Caco-2 (cell line): ENCODE measurements at regions not wholly inside any gene's neighbourhood (a gene's known extent, or its start where the extent isn't known, plus 50 kb on each side); places are given as distances from the start of the nearest gene placed in this dataset.

Experiments used
- BruUV-seq: library from RNA; stranded (reverse); fragments of 400-500 nt; replicated peaks from 2 replicates; lab custom pipeline; 2021; lab: Mats Ljungman, UMichigan
- CTCF ChIA-PET: fragments of 300-600 bp; sonication (Branson Sonifier 250); formaldehyde crosslinking; loops from one replicate; lab custom pipeline; 2022; ENCODE audit warnings: antibody characterized with exemption; lab: Charles Lee
- POLR2A ChIA-PET: fragments of 300-600 bp; sonication (Branson Sonifier 250); formaldehyde crosslinking; loops from one replicate; lab custom pipeline; 2022; ENCODE audit warnings: antibody characterized with exemption; lab: Charles Lee
- DNase-seq, 2 experiments: peaks; one replicate each; pipeline versions ENCODE4 v3.0.0 to v3.0.0-alpha.2; 2020 to 2022
- H3K27me3 ChIP-seq: replicated peaks from 2 replicates; pipeline ENCODE4 v1.6.0; 2011; ENCODE audit warnings: low read length; ENCODE audit not compliant: control insufficient read depth, insufficient read depth
- H3K36me3 ChIP-seq: 2 replicates; pipeline ENCODE4 v1.5.1; 2011; ENCODE audit warnings: low read length; ENCODE audit not compliant: control insufficient read depth, insufficient read depth
- H3K4me1 ChIP-seq: fragments of 250-450 bp; sonication (Bioruptor Pico); 2 replicates; pipeline ENCODE4 v1.5.1; 2020; ENCODE audit warnings: mild to moderate bottlenecking
- H3K4me3 ChIP-seq: 2 replicates; pipeline ENCODE4 v1.5.1; 2011; ENCODE audit warnings: low read depth, mild to moderate bottlenecking, control low read depth, low read length
- H3K9me3 ChIP-seq: fragments of 250-450 bp; sonication (Bioruptor Pico); 2 replicates; pipeline ENCODE4 v1.5.1; 2020; ENCODE audit warnings: mild to moderate bottlenecking, moderate library complexity
- H3K27ac Mint-ChIP-seq: one replicate; pipeline ENCODE4 v1.8.0; 2022; ENCODE audit warnings: mixed read lengths; ENCODE audit not compliant: unreplicated experiment
- H3K27me3 Mint-ChIP-seq: one replicate; pipeline ENCODE4 v1.8.0; 2022; ENCODE audit warnings: mixed read lengths; ENCODE audit not compliant: insufficient read depth, unreplicated experiment
- H3K36me3 Mint-ChIP-seq: one replicate; pipeline ENCODE4 v1.8.0; 2022; ENCODE audit warnings: mild to moderate bottlenecking, mixed read lengths; ENCODE audit not compliant: insufficient read depth, unreplicated experiment
- H3K4me1 Mint-ChIP-seq: one replicate; pipeline ENCODE4 v1.8.0; 2022; ENCODE audit warnings: low read depth, mixed read lengths; ENCODE audit not compliant: unreplicated experiment
- H3K4me3 Mint-ChIP-seq: one replicate; pipeline ENCODE4 v1.8.0; 2022; ENCODE audit warnings: mild to moderate bottlenecking, moderate library complexity, mixed read lengths; ENCODE audit not compliant: unreplicated experiment
- H3K9me3 Mint-ChIP-seq: one replicate; pipeline ENCODE4 v1.8.0; 2022; ENCODE audit warnings: mixed read lengths; ENCODE audit not compliant: unreplicated experiment
- intact Hi-C: fragments of 100-400 bp; cut with micrococcal nuclease; formaldehyde crosslinking; loops from one replicate; pipeline ENCODE4 v1.10.0; 2022; ENCODE audit not compliant: unreplicated experiment
- TF ChIP-seq, protein P1 (sequence below), 2 experiments: fragments of 200-600 bp in 1 of 2; IDR thresholded peaks; 1 replicate in 1 of 2; 2 replicates in 1 of 2; pipeline versions ENCODE4 v1.5.1 to v1.8.0; 2011 to 2022; ENCODE audit warnings: antibody characterized with exemption in 1 of 2, control low read depth in 1 of 2, inconsistent platforms in 1 of 2, low read depth in 1 of 2, low read length in 1 of 2, mild to moderate bottlenecking in 1 of 2, moderate library complexity in 1 of 2; ENCODE audit not compliant: insufficient read depth in 1 of 2, severe bottlenecking in 1 of 2, unreplicated experiment in 1 of 2

DNA sequence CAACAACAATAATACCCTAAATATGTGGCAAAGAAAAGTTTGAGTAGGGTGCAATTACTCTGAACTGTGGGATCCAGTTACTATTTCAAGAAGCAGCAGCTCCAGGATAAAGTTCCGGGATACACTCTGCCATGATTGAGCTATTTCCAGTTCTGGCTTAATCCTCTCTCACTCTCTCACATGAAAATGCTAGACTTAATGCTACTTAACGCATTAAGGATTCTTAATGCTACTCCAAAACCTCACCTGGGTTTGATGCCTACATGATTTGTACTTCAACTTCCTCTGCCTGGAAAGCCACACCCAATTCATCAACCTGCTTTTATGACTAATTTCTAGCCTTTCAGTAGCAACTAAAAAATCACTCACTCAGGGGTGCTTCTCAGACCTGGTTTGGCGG lies 151.1 kb upstream of the HNMT start:
- Histone ChIP-seq H3K4me1 (no peaks in the 10 kb centered on the region), H3K27me3 (no peaks in the 10 kb centered on the region), H3K4me3 (no peak overlapping the region), H3K9me3 (no peaks in the 10 kb centered on the region), H3K36me3 (no peaks in the 10 kb centered on the region)
- TF ChIP-seq, protein P1, sequence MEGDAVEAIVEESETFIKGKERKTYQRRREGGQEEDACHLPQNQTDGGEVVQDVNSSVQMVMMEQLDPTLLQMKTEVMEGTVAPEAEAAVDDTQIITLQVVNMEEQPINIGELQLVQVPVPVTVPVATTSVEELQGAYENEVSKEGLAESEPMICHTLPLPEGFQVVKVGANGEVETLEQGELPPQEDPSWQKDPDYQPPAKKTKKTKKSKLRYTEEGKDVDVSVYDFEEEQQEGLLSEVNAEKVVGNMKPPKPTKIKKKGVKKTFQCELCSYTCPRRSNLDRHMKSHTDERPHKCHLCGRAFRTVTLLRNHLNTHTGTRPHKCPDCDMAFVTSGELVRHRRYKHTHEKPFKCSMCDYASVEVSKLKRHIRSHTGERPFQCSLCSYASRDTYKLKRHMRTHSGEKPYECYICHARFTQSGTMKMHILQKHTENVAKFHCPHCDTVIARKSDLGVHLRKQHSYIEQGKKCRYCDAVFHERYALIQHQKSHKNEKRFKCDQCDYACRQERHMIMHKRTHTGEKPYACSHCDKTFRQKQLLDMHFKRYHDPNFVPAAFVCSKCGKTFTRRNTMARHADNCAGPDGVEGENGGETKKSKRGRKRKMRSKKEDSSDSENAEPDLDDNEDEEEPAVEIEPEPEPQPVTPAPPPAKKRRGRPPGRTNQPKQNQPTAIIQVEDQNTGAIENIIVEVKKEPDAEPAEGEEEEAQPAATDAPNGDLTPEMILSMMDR (IDR thresholded peaks at IDR 0.05; ENCODE audit: insufficient read depth in 1 of 2, low read depth in 1 of 2, low read length in 1 of 2, severe bottlenecking in 1 of 2, unreplicated experiment in 1 of 2): no peak
- ChIA-PET CTCF (no interaction called here), POLR2A (no interaction called here)
- Mint-ChIP-seq H3K27me3 (peaks cover 20% of the 10 kb centered on the region), H3K4me1 (no peaks in the 10 kb centered on the region), H3K36me3 (no peaks in the 10 kb centered on the region), H3K27ac (no peak overlapping the region), H3K9me3 (no peaks in the 10 kb centered on the region), H3K4me3 (no peak overlapping the region)
- intact Hi-C loops: no loop called here
- no TSS peak for BruUV-seq
- DNase-seq: no peak

DNA sequence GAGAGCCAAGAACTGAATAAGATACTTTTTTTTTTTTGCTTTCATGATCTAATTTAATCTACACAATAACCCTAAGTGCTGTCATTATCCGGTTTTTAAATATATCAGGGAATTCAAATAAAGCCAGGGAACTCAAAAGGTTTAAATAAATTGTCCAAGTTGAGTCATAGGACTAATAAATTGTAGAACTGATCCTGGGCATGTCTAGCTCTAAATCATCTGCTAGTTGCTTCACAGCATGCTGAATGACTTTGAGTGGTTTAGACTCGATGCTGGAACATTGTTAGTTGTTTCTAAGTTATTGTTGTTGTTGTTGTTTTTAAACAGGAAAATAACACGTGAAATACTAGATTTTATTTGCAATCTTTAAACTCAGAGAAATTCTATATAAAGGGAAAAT lies 147.2 kb upstream of the HNMT start:
- ChIA-PET CTCF (no interaction called here), POLR2A (no interaction called here)
- DNase-seq: no peak
- no peaks in the 10 kb centered on the region for H3K9me3 Mint-ChIP-seq
- intact Hi-C loops: no loop called here
- Histone ChIP-seq H3K27me3 (no peaks in the 10 kb centered on the region), H3K9me3 (no peaks in the 10 kb centered on the region), H3K4me1 (no peaks in the 10 kb centered on the region), H3K36me3 (no peaks in the 10 kb centered on the region), H3K4me3 (no peak overlapping the region)
- no peak overlapping the region for H3K27ac Mint-ChIP-seq
- H3K27me3 Mint-ChIP-seq: peaks cover 19% of the 10 kb centered on the region
- BruUV-seq: no TSS peak
- TF ChIP-seq, protein P1 (IDR thresholded peaks at IDR 0.05; ENCODE audit: insufficient read depth in 1 of 2, low read depth in 1 of 2, low read length in 1 of 2, severe bottlenecking in 1 of 2, unreplicated experiment in 1 of 2): no peak
- no peaks in the 10 kb centered on the region for H3K4me1 Mint-ChIP-seq
- no peak overlapping the region for H3K4me3 Mint-ChIP-seq
- no peaks in the 10 kb centered on the region for H3K36me3 Mint-ChIP-seq

DNA sequence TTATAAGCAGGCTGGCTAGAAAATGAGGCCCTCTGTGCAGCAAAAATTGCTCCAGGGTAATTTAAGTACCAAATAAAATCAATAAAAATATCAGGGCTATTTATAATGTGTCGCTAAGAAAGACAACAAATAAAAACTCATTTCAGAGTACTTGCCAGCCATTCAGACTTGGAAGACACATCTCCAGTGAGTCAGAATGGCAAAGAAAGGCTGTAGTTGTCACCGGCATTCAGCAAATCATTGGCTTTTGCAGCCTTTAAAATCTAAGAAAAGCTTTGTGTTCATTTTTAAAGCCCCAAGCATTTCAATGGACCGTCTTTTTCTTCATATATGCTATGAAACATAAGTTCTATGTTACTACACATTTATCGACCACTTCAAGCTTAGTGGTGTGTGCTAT lies 141.1 kb upstream of the HNMT start:
- Mint-ChIP-seq H3K4me1 (no peaks in the 10 kb centered on the region), H3K27me3 (peaks cover 6% of the 10 kb centered on the region), H3K4me3 (no peak overlapping the region), H3K36me3 (no peaks in the 10 kb centered on the region), H3K9me3 (no peaks in the 10 kb centered on the region), H3K27ac (no peak overlapping the region)
- Histone ChIP-seq H3K36me3 (no peaks in the 10 kb centered on the region), H3K4me3 (no peak overlapping the region), H3K27me3 (no peaks in the 10 kb centered on the region), H3K9me3 (no peaks in the 10 kb centered on the region), H3K4me1 (no peaks in the 10 kb centered on the region)
- no peak for DNase-seq
- ChIA-PET POLR2A (no interaction called here), CTCF (no interaction called here)
- intact Hi-C loops: no loop called here
- TF ChIP-seq, protein P1 (IDR thresholded peaks at IDR 0.05; ENCODE audit: insufficient read depth in 1 of 2, low read depth in 1 of 2, low read length in 1 of 2, severe bottlenecking in 1 of 2, unreplicated experiment in 1 of 2): no peak
- BruUV-seq: no TSS peak
